HepG2 (cell line): ENCODE measurements at regions not wholly inside any gene's neighbourhood (a gene's known extent, or its start where the extent isn't known, plus 50 kb on each side); places are given as distances from the start of the nearest gene placed in this dataset.

ENCODE experiments used
- ATAC-seq: fragments of 200-7000 bp; cut with Tn5 transposase; 3 replicates; pipeline ENCODE4 v1.9.1; 2020; ENCODE audit warnings: mild to moderate bottlenecking, moderate library complexity
- BruUV-seq: library from RNA; stranded (reverse); fragments of 400-500 nt; replicated peaks from 2 replicates; lab custom pipeline; 2021; lab: Mats Ljungman, UMichigan
- CTCF ChIA-PET: fragments of 300-600 bp; formaldehyde crosslinking; extraction: SDS; loops from one replicate; lab custom pipeline; 2021; ENCODE audit warnings: low total read pairs, inconsistent platforms, low intra/inter-chr PET ratio; lab: Yijun Ruan, JAX
- POLR2A ChIA-PET: fragments of 350-600 bp; sonication (Branson Sonifier 250); formaldehyde crosslinking; loops from one replicate; lab custom pipeline; 2020; ENCODE audit warnings: antibody characterized with exemption, inconsistent platforms; lab: Yijun Ruan, JAX
- DNase-seq: peaks from one replicate; pipeline ENCODE4 v3.0.0-alpha.2; 2015; ENCODE audit warnings: low spot score
- FAIRE-seq: peaks from 3 replicates; lab custom pipeline; 2011; peaks lifted over from hg19 to GRCh38; lab: Jason Lieb, UNC
- H2AFZ ChIP-seq: one replicate; pipeline ENCODE4 v1.6.1; 2011; ENCODE audit warnings: low read length, inconsistent platforms
- H3K27ac ChIP-seq: fragments of 300-600 bp; 3 replicates; pipeline ENCODE4 v1.8.0; 2011; ENCODE audit warnings: mixed run types, mild to moderate bottlenecking, mixed read lengths, low read length, inconsistent platforms; ENCODE audit not compliant: insufficient read depth; ENCODE audit errors: extremely low read length
- H3K27me3 ChIP-seq, 2 experiments: fragments of 200-600 bp in 1 of 2; 2 replicates in 1 of 2; 3 replicates in 1 of 2; pipeline versions ENCODE4 v1.6.0 to v1.8.0; 2011; ENCODE audit warnings: low read length in 2 of 2, mild to moderate bottlenecking in 2 of 2, moderate library complexity in 2 of 2, inconsistent platforms in 1 of 2; ENCODE audit not compliant: insufficient read depth in 2 of 2, control insufficient read depth in 1 of 2
- H3K36me3 ChIP-seq, 2 experiments: fragments of 200-600 bp in 1 of 2; replicated peaks in 1 of 2; 2 replicates in 1 of 2; 3 replicates in 1 of 2; pipeline versions ENCODE4 v1.5.1 to v1.8.0; 2011; ENCODE audit warnings: low read length in 2 of 2, inconsistent platforms in 1 of 2; ENCODE audit not compliant: insufficient read depth in 2 of 2, control insufficient read depth in 1 of 2
- H3K4me1 ChIP-seq: 2 replicates; pipeline ENCODE4 v1.5.1; 2012; ENCODE audit warnings: low read length, inconsistent platforms; ENCODE audit not compliant: insufficient read depth
- H3K4me2 ChIP-seq: 2 replicates; pipeline ENCODE4 v1.6.0; 2011; ENCODE audit warnings: low read depth, low read length, inconsistent platforms
- H3K4me3 ChIP-seq, 3 experiments: fragments of 200-600 bp in 1 of 3; sonication (generic), shearing (Covaris generic) in 1 of 3; replicated peaks in 1 of 3; 2 replicates each; pipeline ENCODE4 v1.5.1; 2011 to 2016; ENCODE audit warnings: low read length in 3 of 3, inconsistent platforms in 2 of 3, low read depth in 2 of 3, mild to moderate bottlenecking in 2 of 3, control low read depth in 1 of 3, mixed read lengths in 1 of 3; ENCODE audit not compliant: insufficient read depth in 1 of 3
- H3K79me2 ChIP-seq: one replicate; pipeline ENCODE4 v1.6.1; 2011; ENCODE audit warnings: low read length, inconsistent platforms; ENCODE audit not compliant: insufficient read depth
- H3K9ac ChIP-seq: 2 replicates; pipeline ENCODE4 v1.6.0; 2011; ENCODE audit warnings: mild to moderate bottlenecking, low read depth, low read length, inconsistent platforms; ENCODE audit not compliant: insufficient read depth
- H3K9me3 ChIP-seq: 2 replicates; pipeline ENCODE4 v1.5.1; 2012; ENCODE audit warnings: mild to moderate bottlenecking, low read length
- H4K20me1 ChIP-seq: 2 replicates; pipeline ENCODE4 v1.6.0; 2011; ENCODE audit warnings: inconsistent platforms, mild to moderate bottlenecking, low read length, moderate library complexity; ENCODE audit not compliant: insufficient read depth
- KAT8 ChIP-seq: IDR thresholded peaks from 2 replicates; pipeline ENCODE4 v1.6.1; 2016; ENCODE audit warnings: missing genetic modification reagents, missing compliant biosample characterization
- PHF21A ChIP-seq: sonication (generic); formaldehyde crosslinking; IDR thresholded peaks from 2 replicates; pipeline ENCODE4 v1.5.0; 2020; ENCODE audit warnings: mild to moderate bottlenecking, missing genetic modification reagents
- RNF219 ChIP-seq: sonication (generic); formaldehyde crosslinking; IDR thresholded peaks from 2 replicates; pipeline ENCODE4 v1.5.0; 2020; ENCODE audit warnings: mild to moderate bottlenecking, missing genetic modification reagents
- XRCC5 ChIP-seq: fragments of 200-400 bp; formaldehyde crosslinking; optimal IDR thresholded peaks from 2 replicates; pipeline ENCODE3; 2017; ENCODE audit warnings: mild to moderate bottlenecking, low read length
- ZFY ChIP-seq: sonication (generic); formaldehyde crosslinking; IDR thresholded peaks from 2 replicates; pipeline ENCODE4 v1.4.0; 2020; ENCODE audit warnings: missing genetic modification reagents
- ZNF432 ChIP-seq: sonication (generic); formaldehyde crosslinking; IDR thresholded peaks from 2 replicates; pipeline ENCODE4 v1.5.0; 2020; ENCODE audit warnings: missing genetic modification reagents, mild to moderate bottlenecking, borderline replicate concordance
- ZNF552 ChIP-seq: sonication (generic); formaldehyde crosslinking; IDR thresholded peaks from 2 replicates; pipeline ENCODE4 v1.9.0; 2022; ENCODE audit warnings: missing genetic modification reagents, mild to moderate bottlenecking, borderline replicate concordance
- ZNF670 ChIP-seq: sonication (generic); formaldehyde crosslinking; IDR thresholded peaks from 2 replicates; pipeline ENCODE4 v1.8.0; 2022; ENCODE audit warnings: mild to moderate bottlenecking, missing genetic modification reagents, borderline replicate concordance
- ZNF687 ChIP-seq: sonication (generic); formaldehyde crosslinking; IDR thresholded peaks from 2 replicates; pipeline ENCODE4 v1.5.1; 2020; ENCODE audit warnings: mild to moderate bottlenecking, missing genetic modification reagents, moderate library complexity
- ZSCAN12 ChIP-seq: sonication (generic); formaldehyde crosslinking; IDR thresholded peaks from 2 replicates; pipeline ENCODE4 v1.9.0; 2021; ENCODE audit warnings: mild to moderate bottlenecking, missing genetic modification reagents
- WGBS: methylation state at CpG from one replicate; pipeline ENCODE4 v1.1.6; 2017; ENCODE audit warnings: low lambda C conversion rate; 5-methylcytosine and 5-hydroxymethylcytosine counted together
- in situ Hi-C: cut with HindIII; loops from 2 replicates; pipeline ENCODE4 v1.10.0; 2017; ENCODE audit warnings: low pct_unique_long_range_greater_than_20kb; ENCODE audit not compliant: extremely low pct_ligation_motif_present
- intact Hi-C: fragments of 100-400 bp; cut with micrococcal nuclease; formaldehyde crosslinking; loops from one replicate; pipeline ENCODE4 v1.10.0; 2022; ENCODE audit not compliant: unreplicated experiment

DNA sequence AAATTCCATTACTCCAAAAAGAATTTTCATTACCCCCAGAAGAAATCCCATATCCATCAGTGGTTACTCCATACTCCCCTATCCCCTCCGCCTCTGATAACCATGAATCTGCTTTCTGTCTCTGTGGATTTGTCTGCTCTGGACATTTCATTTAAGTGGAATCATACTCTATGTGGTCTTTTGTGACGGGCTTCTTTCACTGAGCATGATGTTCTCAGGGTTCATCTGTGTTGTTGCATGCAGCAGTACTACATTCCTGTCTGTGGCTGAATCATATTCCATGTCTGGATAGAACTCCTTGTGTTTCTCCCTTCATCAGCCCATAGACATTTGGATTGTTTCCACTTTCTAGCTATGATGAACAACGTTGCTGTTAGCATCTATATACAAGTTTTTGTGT is 59.5 kb upstream of the IRX3 start (continued):
- TF ChIP-seq RNF219 (CRISPR knock-in tag) (no peak), ZFY (CRISPR knock-in tag) (no peak), KAT8 (no peak), ZNF432 (no peak)
- TF ChIP-seq, all 625 proteins: peak for 0

- Histone ChIP-seq H3K4me2 (no peak overlapping the region), H3K9me3 (no peaks in the 10 kb centered on the region), H3K4me1 (peaks cover 11% of the 10 kb centered on the region), H3K27ac (no peak overlapping the region), H3K36me3 (no peaks in the 10 kb centered on the region), H3K79me2 (no peaks in the 10 kb centered on the region), H3K4me3 (no peak overlapping the region), H4K20me1 (no peaks in the 10 kb centered on the region), H3K9ac (no peak overlapping the region), H3K27me3 (peaks cover 0 to 17% of the 10 kb centered on the region in 2 experiments; a peak in 3 of 5 replicates), H2AFZ (no peak overlapping the region)
- ChIA-PET POLR2A (no interaction called here), CTCF (no interaction called here)
- intact Hi-C loops (no loop called here), in situ Hi-C loops (no loop called here)
- TF ChIP-seq ZSCAN12 (CRISPR knock-in tag), result no peak
- TF ChIP-seq ZNF687 (CRISPR knock-in tag), result 0 out of 2 replicates have a peak, but pooled peaks have one; percentile 25
- no peak for TF ChIP-seq PHF21A (CRISPR knock-in tag)
- TF ChIP-seq ZNF552 (CRISPR knock-in tag), result no peak
- no peak for TF ChIP-seq ZNF670 (CRISPR knock-in tag)
- TF ChIP-seq XRCC5, result no peak
- ATAC-seq, result peak; percentile 48
- BruUV-seq, result no TSS peak
- DNase-seq, result no peak
- no peak for FAIRE-seq
- WGBS, result 30% methylated on average over 22 of the region's 22 CpGs
Measured at GRCh38 chr16:54344646-54345630, 58.4 kb upstream of the IRX3 start.
